Trophoblast cell (in vitro differentiated cells and primary cell): ENCODE measurements at regions not wholly inside any gene's neighbourhood (a gene's known extent, or its start where the extent isn't known, plus 50 kb on each side); places are given as distances from the start of the nearest gene placed in this dataset.

ENCODE experiments used
- DNase-seq, 2 donors: peaks; one replicate each; pipeline ENCODE4 v3.0.0-alpha.2; 2016
- H2AFZ ChIP-seq: 2 replicates; pipeline ENCODE4 v1.6.1; 2013; ENCODE audit warnings: low read length, moderate library complexity, mild to moderate bottlenecking; ENCODE audit not compliant: insufficient read depth, poor library complexity
- H2AK5ac ChIP-seq: 2 replicates; pipeline ENCODE4 v1.6.1; 2013; ENCODE audit warnings: mild to moderate bottlenecking, low read length
- H2BK120ac ChIP-seq: 2 replicates; pipeline ENCODE4 v1.6.1; 2013; ENCODE audit warnings: low read length, mild to moderate bottlenecking, moderate library complexity; ENCODE audit not compliant: insufficient read depth, poor library complexity
- H2BK12ac ChIP-seq: 2 replicates; pipeline ENCODE4 v1.6.1; 2013; ENCODE audit warnings: mild to moderate bottlenecking, low read length, moderate library complexity
- H2BK5ac ChIP-seq: 2 replicates; pipeline ENCODE4 v1.6.1; 2013; ENCODE audit warnings: low read length, low read depth, moderate library complexity, mild to moderate bottlenecking; ENCODE audit not compliant: poor library complexity
- H3K14ac ChIP-seq: 2 replicates; pipeline ENCODE4 v1.6.1; 2013; ENCODE audit warnings: mild to moderate bottlenecking, low read length
- H3K18ac ChIP-seq: 2 replicates; pipeline ENCODE4 v1.6.1; 2013; ENCODE audit warnings: mild to moderate bottlenecking, low read length
- H3K23ac ChIP-seq: 2 replicates; pipeline ENCODE4 v1.6.1; 2013; ENCODE audit warnings: low read length
- H3K27ac ChIP-seq: 2 replicates; pipeline ENCODE4 v1.5.1; 2013; ENCODE audit warnings: low read depth, mild to moderate bottlenecking, inconsistent platforms, low read length, moderate library complexity
- H3K27me3 ChIP-seq: 2 replicates; pipeline ENCODE4 v1.6.1; 2013; ENCODE audit warnings: inconsistent platforms, mild to moderate bottlenecking, low read length, moderate library complexity; ENCODE audit not compliant: insufficient read depth
- H3K36me3 ChIP-seq, 2 experiments: 1 replicate in 1 of 2; 2 replicates in 1 of 2; pipeline ENCODE4 v1.6.1; 2013; ENCODE audit warnings: low read length in 2 of 2, mild to moderate bottlenecking in 2 of 2, moderate library complexity in 1 of 2; ENCODE audit not compliant: insufficient read depth in 2 of 2, control insufficient read depth in 1 of 2
- H3K4ac ChIP-seq: 2 replicates; pipeline ENCODE4 v1.6.1; 2013; ENCODE audit warnings: low read depth, mild to moderate bottlenecking, low read length, moderate library complexity
- H3K4me1 ChIP-seq, 2 experiments: 1 replicate in 1 of 2; 2 replicates in 1 of 2; pipeline ENCODE4 v1.6.1; 2013; ENCODE audit warnings: low read length in 2 of 2, mild to moderate bottlenecking in 2 of 2, moderate library complexity in 1 of 2; ENCODE audit not compliant: insufficient read depth in 2 of 2, control insufficient read depth in 1 of 2
- H3K4me2 ChIP-seq: 2 replicates; pipeline ENCODE4 v1.6.1; 2013; ENCODE audit warnings: inconsistent platforms, mild to moderate bottlenecking, low read length, moderate library complexity
- H3K4me3 ChIP-seq: 2 replicates; pipeline ENCODE4 v1.5.1; 2013; ENCODE audit warnings: mild to moderate bottlenecking, low read depth, low read length, inconsistent platforms
- H3K79me1 ChIP-seq: one replicate; pipeline ENCODE4 v1.6.1; 2013; ENCODE audit warnings: low read length
- H3K79me2 ChIP-seq: 2 replicates; pipeline ENCODE4 v1.6.1; 2013; ENCODE audit warnings: low read length, mild to moderate bottlenecking; ENCODE audit not compliant: control insufficient read depth, insufficient read depth, poor library complexity
- H3K9ac ChIP-seq: 2 replicates; pipeline ENCODE4 v1.6.1; 2013; ENCODE audit warnings: mild to moderate bottlenecking, low read length
- H3K9me3 ChIP-seq: 2 replicates; pipeline ENCODE4 v1.6.1; 2013; ENCODE audit warnings: low read depth, mild to moderate bottlenecking, control low read depth, inconsistent platforms, low read length; ENCODE audit not compliant: insufficient read depth
- H4K12ac ChIP-seq: 2 replicates; pipeline ENCODE4 v1.6.1; 2013; ENCODE audit warnings: low read depth, mild to moderate bottlenecking, low read length, moderate library complexity
- H4K8ac ChIP-seq: 2 replicates; pipeline ENCODE4 v1.6.1; 2013; ENCODE audit warnings: low read depth, mild to moderate bottlenecking, low read length, moderate library complexity
- H4K91ac ChIP-seq: one replicate; pipeline ENCODE4 v1.6.1; 2013; ENCODE audit warnings: low read depth, mild to moderate bottlenecking, low read length, moderate library complexity
- WGBS: extraction: QIAGEN DNeasy Blood & Tissue Kit; methylation state at CpG from one replicate; pipeline ENCODE4 v1.1.7; 2013; ENCODE audit warnings: missing lambda C conversion rate; ENCODE audit not compliant: insufficient read length, insufficient coverage; ENCODE audit errors: extremely low coverage; 5-methylcytosine and 5-hydroxymethylcytosine counted together

- H3K9ac ChIP-seq: no peak overlapping the region
- no peak overlapping the region for H2BK120ac ChIP-seq
- H3K4ac ChIP-seq: no peak overlapping the region
- H3K18ac ChIP-seq: no peak overlapping the region
- no peak overlapping the region for H4K8ac ChIP-seq
- no peak overlapping the region for H4K91ac ChIP-seq
- peaks cover 9% of the 10 kb centered on the region for H3K9me3 ChIP-seq
- H2BK12ac ChIP-seq: no peak overlapping the region
- H3K23ac ChIP-seq: no peak overlapping the region
- no peaks in the 10 kb centered on the region for H3K36me3 ChIP-seq
- no peak overlapping the region for H2AK5ac ChIP-seq
- DNase-seq: no peak
- no peaks in the 10 kb centered on the region for H3K79me1 ChIP-seq
- no peak overlapping the region for H3K4me3 ChIP-seq
- H3K14ac ChIP-seq: no peak overlapping the region
- no peaks in the 10 kb centered on the region for H3K79me2 ChIP-seq
- H2AFZ ChIP-seq: no peak overlapping the region
- H3K4me2 ChIP-seq: no peak overlapping the region
- no peak overlapping the region for H4K12ac ChIP-seq
- no CpG with 5 or more reads among the region's 3 CpGs for WGBS
- no peak overlapping the region for H2BK5ac ChIP-seq
- H3K27ac ChIP-seq: no peak overlapping the region
- H3K27me3 ChIP-seq: no peaks in the 10 kb centered on the region
- no peaks in the 10 kb centered on the region for H3K4me1 ChIP-seq
Measured at GRCh38 chr13:103263448-103263847, 197.2 kb upstream of the SLC10A2 start.

DNA sequence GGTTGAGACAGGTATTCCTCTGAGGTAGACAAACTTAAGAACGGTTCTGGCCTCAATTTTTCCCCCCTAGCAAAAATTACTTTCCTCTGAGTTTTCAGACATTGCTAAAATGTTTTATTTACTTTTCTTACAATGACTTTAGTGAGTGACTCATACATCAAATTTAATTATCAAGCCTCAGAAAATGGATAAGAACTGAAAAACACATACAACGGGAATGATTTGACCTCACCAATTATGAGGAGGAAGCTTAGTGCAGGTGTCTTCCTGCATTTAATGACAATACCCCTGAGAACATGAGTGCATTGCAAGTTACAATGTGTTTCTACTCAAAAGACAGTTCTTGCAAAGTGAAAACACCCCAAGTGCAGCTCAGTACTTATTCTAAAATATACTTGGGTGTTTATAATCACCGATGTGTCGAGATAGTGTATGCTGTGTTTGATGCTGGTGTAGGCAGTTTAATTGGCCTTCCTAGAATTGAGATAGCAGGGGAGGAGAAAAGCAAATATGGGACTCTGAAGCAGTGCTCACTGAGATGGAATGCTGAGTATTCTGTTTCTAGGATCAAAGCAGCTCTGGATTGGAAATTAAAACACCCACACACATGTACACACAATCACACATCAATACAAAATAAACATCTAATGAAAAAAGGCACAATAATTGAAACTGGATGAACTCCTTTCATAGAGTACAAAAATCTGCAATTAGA, 189.5 kb upstream of the SLC10A2 start:
- Histone ChIP-seq H2AK5ac (no peak overlapping the region), H4K91ac (no peak overlapping the region), H3K14ac (no peak overlapping the region), H3K36me3 (no peaks in the 10 kb centered on the region), H3K9me3 (peaks cover 5% of the 10 kb centered on the region), H3K4me2 (no peak overlapping the region), H3K27me3 (no peaks in the 10 kb centered on the region), H3K23ac (no peak overlapping the region), H3K79me1 (no peaks in the 10 kb centered on the region), H3K4me3 (no peak overlapping the region), H3K4ac (no peak overlapping the region), H2BK5ac (no peak overlapping the region), H2AFZ (no peak overlapping the region), H2BK12ac (no peak overlapping the region), H4K8ac (no peak overlapping the region), H3K9ac (no peak overlapping the region), H3K18ac (no peak overlapping the region), H2BK120ac (no peak overlapping the region), H3K79me2 (no peaks in the 10 kb centered on the region), H3K4me1 (no peaks in the 10 kb centered on the region), H4K12ac (no peak overlapping the region), H3K27ac (no peak overlapping the region)
- no CpG with 5 or more reads among the region's 4 CpGs for WGBS
- no peak for DNase-seq

- Histone ChIP-seq H3K14ac (no peak overlapping the region), H2BK120ac (no peak overlapping the region), H3K4me2 (no peak overlapping the region), H3K27me3 (no peaks in the 10 kb centered on the region), H3K36me3 (no peaks in the 10 kb centered on the region), H3K4ac (no peak overlapping the region), H3K27ac (no peak overlapping the region), H3K79me1 (no peaks in the 10 kb centered on the region), H4K8ac (no peak overlapping the region), H2BK5ac (no peak overlapping the region), H4K12ac (no peak overlapping the region), H2BK12ac (no peak overlapping the region), H3K9ac (no peak overlapping the region), H4K91ac (no peak overlapping the region), H2AFZ (no peak overlapping the region), H3K18ac (no peak overlapping the region), H2AK5ac (no peak overlapping the region), H3K79me2 (no peaks in the 10 kb centered on the region), H3K9me3 (peaks cover 6% of the 10 kb centered on the region), H3K23ac (no peak overlapping the region), H3K4me3 (no peak overlapping the region), H3K4me1 (no peaks in the 10 kb centered on the region)
- no peak for DNase-seq
- WGBS: no CpG with 5 or more reads among the region's 1 CpG
Measured at GRCh38 chr13:103250071-103250470, 183.9 kb upstream of the SLC10A2 start.

DNA sequence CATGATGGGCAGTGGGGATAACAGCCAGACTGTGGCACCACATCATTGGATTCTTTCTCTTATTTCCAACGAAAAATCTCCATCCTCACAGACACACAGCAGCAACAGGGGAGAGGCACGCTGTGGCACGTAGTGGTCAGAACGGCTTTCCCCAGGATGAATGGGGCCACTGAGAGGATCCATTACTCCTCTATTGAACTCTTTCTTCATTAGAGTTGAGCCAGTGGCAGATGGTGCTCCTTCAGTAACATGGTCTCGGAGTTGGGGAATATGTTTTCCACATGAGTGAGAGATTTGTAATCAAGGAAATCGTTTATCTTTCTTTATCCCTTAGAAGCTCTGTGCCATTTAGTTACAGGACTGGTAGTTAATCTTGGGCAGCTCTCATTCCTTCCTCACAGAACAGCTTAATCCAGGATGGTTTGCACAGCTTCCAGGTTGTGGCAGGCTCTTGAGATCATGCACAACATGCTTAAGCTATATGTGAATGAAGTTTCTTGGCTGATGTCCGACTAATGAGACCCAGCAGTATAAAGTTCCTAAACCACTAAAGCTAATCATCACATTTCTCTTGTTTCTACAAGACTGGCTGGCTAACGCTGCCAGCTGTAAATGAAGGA, 180.5 kb upstream of the SLC10A2 start:
- H2BK5ac ChIP-seq: no peak overlapping the region
- no peak overlapping the region for H3K27ac ChIP-seq
- H3K4ac ChIP-seq: no peak overlapping the region
- no peak overlapping the region for H3K18ac ChIP-seq
- H2AK5ac ChIP-seq: no peak overlapping the region
- no peak overlapping the region for H2AFZ ChIP-seq
- H3K27me3 ChIP-seq: no peaks in the 10 kb centered on the region
- H3K4me1 ChIP-seq: no peaks in the 10 kb centered on the region
- H3K14ac ChIP-seq: no peak overlapping the region
- H3K9me3 ChIP-seq: peaks cover 6% of the 10 kb centered on the region
- no peaks in the 10 kb centered on the region for H3K36me3 ChIP-seq
- no peak overlapping the region for H3K4me3 ChIP-seq
- no peak overlapping the region for H2BK120ac ChIP-seq
- no peaks in the 10 kb centered on the region for H3K79me1 ChIP-seq
- H3K9ac ChIP-seq: no peak overlapping the region
- H4K8ac ChIP-seq: no peak overlapping the region
- H3K4me2 ChIP-seq: no peak overlapping the region
- DNase-seq: no peak
- H3K23ac ChIP-seq: no peak overlapping the region
- H4K12ac ChIP-seq: no peak overlapping the region
- no CpG with 5 or more reads among the region's 8 CpGs for WGBS
- H3K79me2 ChIP-seq: no peaks in the 10 kb centered on the region
- no peak overlapping the region for H2BK12ac ChIP-seq
- no peak overlapping the region for H4K91ac ChIP-seq
